Thoracic aorta (tissue), 2 donors: ENCODE measurements at regions not wholly inside any gene's neighbourhood (a gene's known extent, or its start where the extent isn't known, plus 50 kb on each side); places are given as distances from the start of the nearest gene placed in this dataset.

ENCODE experiments used
- ATAC-seq: fragments of 150-250 bp; one replicate; pipeline ENCODE4 v1.8.0; 2017; ENCODE audit warnings: low read depth; ENCODE audit not compliant: insufficient number of reproducible peaks, low FRiP score
- DNase-seq: peaks from one replicate; pipeline ENCODE4 v3.0.0-alpha.2; 2020; ENCODE audit warnings: low spot score
- H3K27ac ChIP-seq, 2 donors: fragments of 200-600 bp; sonication (generic); 1 replicate in 1 of 2; 2 replicates in 1 of 2; pipeline ENCODE4 v1.5.1; 2016; ENCODE audit warnings: mild to moderate bottlenecking in 2 of 2, moderate library complexity in 2 of 2
- H3K27me3 ChIP-seq: fragments of 200-600 bp; sonication (generic); replicated peaks from 2 replicates; pipeline ENCODE4 v1.6.0; 2016; ENCODE audit warnings: mild to moderate bottlenecking; ENCODE audit not compliant: insufficient read depth
- H3K36me3 ChIP-seq: fragments of 200-600 bp; sonication (generic); one replicate; pipeline ENCODE4 v1.5.1; 2016
- H3K4me1 ChIP-seq, 2 donors: fragments of 200-600 bp; sonication (generic); 1 replicate in 1 of 2; 2 replicates in 1 of 2; pipeline versions ENCODE4 v1.5.1 to v1.6.0; 2016; ENCODE audit warnings: low read depth in 2 of 2, mild to moderate bottlenecking in 1 of 2; ENCODE audit not compliant: control insufficient read depth in 1 of 2
- H3K4me3 ChIP-seq: fragments of 200-600 bp; sonication (generic); 2 replicates; pipeline ENCODE4 v1.5.1; 2016; ENCODE audit warnings: mild to moderate bottlenecking
- H3K9me3 ChIP-seq: fragments of 200-600 bp; sonication (generic); 2 replicates; pipeline ENCODE4 v1.5.1; 2016
- CTCF ChIP-seq: fragments of 200-600 bp; sonication (generic); IDR thresholded peaks from one replicate; pipeline ENCODE4 v1.5.1; 2019; ENCODE audit warnings: antibody characterized with exemption

- Histone ChIP-seq H3K9me3 (no peaks in the 10 kb centered on the region), H3K27ac (no peak overlapping the region), H3K4me1 (no peaks in the 10 kb centered on the region), H3K4me3 (no peak overlapping the region), H3K36me3 (no peaks in the 10 kb centered on the region), H3K27me3 (no peaks in the 10 kb centered on the region)
- TF ChIP-seq CTCF: no peak
- DNase-seq (no peak), ATAC-seq (no peak)
Measured at GRCh38 chr14:35987731-35988130, 161.6 kb downstream of the BRMS1L start.

- Histone ChIP-seq H3K4me1 (no peaks in the 10 kb centered on the region), H3K9me3 (no peaks in the 10 kb centered on the region), H3K27me3 (no peaks in the 10 kb centered on the region), H3K27ac (no peak overlapping the region), H3K4me3 (no peak overlapping the region), H3K36me3 (no peaks in the 10 kb centered on the region)
- ATAC-seq (no peak), DNase-seq (no peak)
- no peak for TF ChIP-seq CTCF
Measured at GRCh38 chr14:35986219-35986573, 160.1 kb downstream of the BRMS1L start.

- Histone ChIP-seq H3K4me3 (no peak overlapping the region), H3K9me3 (no peaks in the 10 kb centered on the region), H3K27ac (no peak overlapping the region), H3K27me3 (no peaks in the 10 kb centered on the region), H3K36me3 (no peaks in the 10 kb centered on the region), H3K4me1 (no peaks in the 10 kb centered on the region)
- no peak for TF ChIP-seq CTCF
- DNase-seq (no peak), ATAC-seq (no peak)
Measured at GRCh38 chr14:35985474-35986218, 159.5 kb downstream of the BRMS1L start.

GRCh38 chr14:35979531-35979930 is 153.4 kb downstream of the BRMS1L start:
- ATAC-seq: no peak
- no peak for DNase-seq
- Histone ChIP-seq H3K4me1 (no peaks in the 10 kb centered on the region), H3K27ac (no peak overlapping the region), H3K9me3 (no peaks in the 10 kb centered on the region), H3K4me3 (no peak overlapping the region), H3K36me3 (no peaks in the 10 kb centered on the region), H3K27me3 (no peaks in the 10 kb centered on the region)
- no peak for TF ChIP-seq CTCF

GRCh38 chr14:35978561-35978960 is 152.4 kb downstream of the BRMS1L start:
- Histone ChIP-seq H3K4me3 (no peak overlapping the region), H3K9me3 (no peaks in the 10 kb centered on the region), H3K4me1 (no peaks in the 10 kb centered on the region), H3K27me3 (no peaks in the 10 kb centered on the region), H3K36me3 (no peaks in the 10 kb centered on the region), H3K27ac (no peak overlapping the region)
- no peak for ATAC-seq
- no peak for TF ChIP-seq CTCF
- DNase-seq: no peak
